ENCODE measurements at regions not wholly inside any gene's neighbourhood (a gene's known extent, or its start where the extent isn't known, plus 50 kb on each side); places are given as distances from the start of the nearest gene placed in this dataset.

DNA sequence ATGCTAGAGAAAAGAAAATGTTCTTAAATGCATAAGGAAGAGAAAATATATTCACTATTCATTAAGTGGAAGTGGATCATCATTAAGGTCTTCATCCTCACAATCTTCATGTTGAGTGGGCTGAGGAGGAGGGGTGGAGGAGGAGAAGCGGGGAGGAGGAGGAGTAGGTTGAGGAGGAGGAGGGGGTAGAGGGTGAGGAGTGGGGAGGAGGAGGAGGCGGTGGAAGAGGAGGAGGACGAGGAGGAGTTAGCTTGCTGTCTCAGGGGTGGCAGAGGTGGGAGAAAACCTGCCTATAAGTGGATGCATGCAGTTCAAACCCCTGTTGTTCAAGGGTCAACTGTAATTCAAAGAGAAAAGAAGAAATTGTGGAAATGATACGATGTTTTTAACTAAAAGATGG is 71.6 kb downstream of the MYEOV start:
- DNase-seq (ENCODE audit: low read depth): no peak
- TF ChIP-seq, protein P1, sequence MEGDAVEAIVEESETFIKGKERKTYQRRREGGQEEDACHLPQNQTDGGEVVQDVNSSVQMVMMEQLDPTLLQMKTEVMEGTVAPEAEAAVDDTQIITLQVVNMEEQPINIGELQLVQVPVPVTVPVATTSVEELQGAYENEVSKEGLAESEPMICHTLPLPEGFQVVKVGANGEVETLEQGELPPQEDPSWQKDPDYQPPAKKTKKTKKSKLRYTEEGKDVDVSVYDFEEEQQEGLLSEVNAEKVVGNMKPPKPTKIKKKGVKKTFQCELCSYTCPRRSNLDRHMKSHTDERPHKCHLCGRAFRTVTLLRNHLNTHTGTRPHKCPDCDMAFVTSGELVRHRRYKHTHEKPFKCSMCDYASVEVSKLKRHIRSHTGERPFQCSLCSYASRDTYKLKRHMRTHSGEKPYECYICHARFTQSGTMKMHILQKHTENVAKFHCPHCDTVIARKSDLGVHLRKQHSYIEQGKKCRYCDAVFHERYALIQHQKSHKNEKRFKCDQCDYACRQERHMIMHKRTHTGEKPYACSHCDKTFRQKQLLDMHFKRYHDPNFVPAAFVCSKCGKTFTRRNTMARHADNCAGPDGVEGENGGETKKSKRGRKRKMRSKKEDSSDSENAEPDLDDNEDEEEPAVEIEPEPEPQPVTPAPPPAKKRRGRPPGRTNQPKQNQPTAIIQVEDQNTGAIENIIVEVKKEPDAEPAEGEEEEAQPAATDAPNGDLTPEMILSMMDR (IDR thresholded peaks at IDR 0.05; ENCODE audit: insufficient read depth, low read depth, low read length, missing control alignments): no peak
- H3K4me3 ChIP-seq (ENCODE audit: low read length): no peak overlapping the region

DNA sequence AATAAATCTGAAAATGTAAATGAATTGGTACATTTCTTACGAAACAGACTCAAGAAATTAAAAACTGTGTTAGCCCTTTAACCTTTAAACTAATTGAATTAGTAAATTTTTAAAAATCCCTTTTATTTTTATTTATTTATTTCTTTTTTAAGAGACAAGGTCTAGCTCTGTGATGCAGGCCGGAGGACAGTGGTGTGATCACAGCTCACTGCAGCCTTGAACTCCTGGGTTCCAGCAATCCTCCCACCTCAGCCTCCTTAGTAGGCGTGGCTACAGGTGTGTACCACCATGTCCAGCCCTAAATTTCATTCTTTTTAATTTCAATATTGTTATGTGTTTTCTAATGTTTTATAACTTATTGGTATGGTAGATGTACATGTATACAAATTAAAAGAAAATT is 72.6 kb downstream of the MYEOV start:
- TF ChIP-seq, protein P1 (IDR thresholded peaks at IDR 0.05; ENCODE audit: insufficient read depth, low read depth, low read length, missing control alignments): no peak
- no peak for DNase-seq (ENCODE audit: low read depth)
- no peak overlapping the region for H3K4me3 ChIP-seq (ENCODE audit: low read length)

DNA sequence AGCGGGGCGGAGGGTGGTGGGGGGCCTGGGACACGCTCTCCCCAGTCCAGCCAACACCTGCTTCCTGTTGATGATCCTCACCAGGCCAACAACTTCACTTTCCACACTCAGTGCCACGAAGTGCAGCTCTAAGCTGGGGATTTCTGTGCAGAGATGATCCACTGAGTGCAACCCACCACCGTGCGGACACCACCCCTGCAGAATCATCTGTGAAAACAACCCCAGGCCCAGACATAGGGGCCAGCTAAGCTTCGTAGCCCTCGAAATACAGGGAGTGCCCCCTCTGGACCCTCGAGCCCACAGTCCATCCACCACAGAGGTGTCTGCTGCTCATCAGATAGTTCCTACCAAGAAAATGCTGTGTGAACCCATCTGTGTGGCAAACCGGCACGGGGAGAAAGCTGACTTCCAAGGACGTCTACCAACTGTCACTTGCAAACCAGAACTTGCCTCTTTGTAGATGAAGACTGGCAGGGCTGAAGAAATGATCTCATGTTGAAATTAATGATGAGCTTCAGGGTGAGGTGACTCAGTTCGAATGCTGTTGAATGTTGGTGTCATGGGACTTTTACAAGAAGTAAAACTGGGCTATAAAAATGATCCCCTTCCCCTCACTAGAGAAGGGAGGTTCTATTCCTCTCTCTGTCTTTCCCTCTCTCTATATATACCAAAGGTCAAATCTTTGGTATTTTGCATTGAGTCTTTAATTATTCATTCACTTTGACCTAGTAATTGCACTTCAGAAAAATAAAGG is 73.4 kb downstream of the MYEOV start:
- DNase-seq (ENCODE audit: low read depth): peak; percentile 59
- TF ChIP-seq, protein P1 (IDR thresholded peaks at IDR 0.05; ENCODE audit: insufficient read depth, low read depth, low read length, missing control alignments): no peak
- no peak overlapping the region for H3K4me3 ChIP-seq (ENCODE audit: low read length)

DNA sequence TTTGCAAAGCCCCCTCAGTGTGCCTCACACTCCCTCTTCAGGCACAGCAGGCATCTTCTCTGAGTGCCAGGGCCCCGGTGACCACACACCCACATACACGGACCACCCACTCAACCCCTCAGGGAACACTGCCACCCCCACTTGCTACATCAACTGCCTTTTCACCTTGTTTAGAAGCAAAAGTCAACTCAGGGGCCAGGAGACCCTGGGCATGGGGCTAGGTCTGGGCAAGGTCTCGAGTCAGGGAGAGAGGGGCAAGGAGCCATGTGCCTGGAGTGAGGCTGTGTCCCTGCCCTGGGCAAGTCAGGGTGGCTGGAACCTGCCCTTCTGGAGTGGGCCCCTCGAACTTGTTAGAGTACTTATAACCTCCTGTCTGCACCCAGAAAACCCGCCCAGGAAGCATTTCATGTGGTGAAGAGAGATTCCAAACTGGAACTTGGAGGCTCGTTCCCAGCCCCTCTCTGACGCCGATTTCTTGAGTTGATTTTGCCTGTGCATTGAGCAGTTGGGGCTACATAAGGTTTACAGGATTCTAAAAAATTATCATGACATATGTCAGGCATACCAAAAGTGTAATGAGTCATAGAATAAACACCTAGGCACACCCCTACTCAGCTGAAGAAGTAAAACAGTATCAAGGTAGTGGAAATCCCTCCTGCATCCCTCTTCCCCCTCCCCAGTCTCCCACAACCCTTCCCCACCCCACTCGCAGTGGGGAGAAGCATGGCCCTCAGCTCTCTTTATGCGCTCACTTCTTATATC is 74.3 kb downstream of the MYEOV start:
- no peak overlapping the region for H3K4me3 ChIP-seq (ENCODE audit: low read length)
- TF ChIP-seq, protein P1 (IDR thresholded peaks at IDR 0.05; ENCODE audit: insufficient read depth, low read depth, low read length, missing control alignments): no peak
- peak; percentile 54 for DNase-seq (ENCODE audit: low read depth)

DNA sequence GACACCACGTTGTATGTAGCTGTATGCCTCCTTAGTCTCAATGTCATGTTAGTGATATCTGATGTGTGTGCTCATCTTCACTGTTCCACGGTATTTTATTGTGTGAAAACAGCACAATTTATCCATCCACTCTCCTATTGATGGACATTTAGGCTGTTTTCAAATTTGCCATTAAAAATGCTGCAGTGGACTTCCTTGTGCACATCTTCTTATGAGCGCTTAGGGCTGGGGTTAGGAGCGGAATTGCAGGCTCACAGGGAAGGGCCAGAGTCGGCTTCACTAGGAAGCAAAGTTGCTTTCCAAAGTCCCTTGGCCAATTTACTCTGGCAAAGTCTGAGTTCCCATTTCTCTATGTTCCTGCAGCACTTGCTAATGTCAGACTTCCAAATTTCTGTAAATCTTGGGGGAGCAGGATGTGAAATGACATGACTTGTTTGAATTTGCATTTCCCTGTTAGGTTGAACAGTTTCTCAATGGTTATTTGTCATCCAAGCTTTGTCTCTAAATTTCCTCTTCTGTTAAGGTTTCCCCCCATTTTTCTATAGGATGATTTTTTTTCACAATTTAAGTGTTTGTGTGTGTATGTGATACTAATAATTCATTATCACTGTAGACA is 75.4 kb downstream of the MYEOV start:
- H3K4me3 ChIP-seq (ENCODE audit: low read length): no peak overlapping the region
- no peak for DNase-seq (ENCODE audit: low read depth)
- TF ChIP-seq, protein P1 (IDR thresholded peaks at IDR 0.05; ENCODE audit: insufficient read depth, low read depth, low read length, missing control alignments): no peak

DNA sequence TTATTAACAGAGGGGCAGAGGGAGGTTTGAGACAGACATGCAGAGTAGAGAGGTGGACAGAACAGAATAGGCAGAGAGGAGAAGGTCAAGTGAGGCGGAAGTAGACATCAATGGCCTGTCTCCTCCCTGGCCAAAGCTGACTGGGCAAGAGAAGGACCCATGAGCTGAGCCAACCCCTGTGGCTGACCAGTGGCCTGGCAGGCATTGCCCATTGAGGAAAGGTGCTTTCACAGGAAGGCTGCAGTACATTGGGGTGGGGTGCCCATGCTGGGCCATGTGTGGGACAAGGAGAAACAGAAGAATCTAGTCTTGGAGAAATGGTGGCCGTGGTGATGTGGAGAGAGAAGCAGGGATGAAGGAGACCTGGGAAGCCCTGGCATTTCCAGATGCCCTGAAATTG is 76.0 kb downstream of the MYEOV start:
- DNase-seq (ENCODE audit: low read depth): no peak
- TF ChIP-seq, protein P1 (IDR thresholded peaks at IDR 0.05; ENCODE audit: insufficient read depth, low read depth, low read length, missing control alignments): no peak
- no peak overlapping the region for H3K4me3 ChIP-seq (ENCODE audit: low read length)
